Astrocyte of the cerebellum (primary cell): ENCODE measurements at regions not wholly inside any gene's neighbourhood (a gene's known extent, or its start where the extent isn't known, plus 50 kb on each side); places are given as distances from the start of the nearest gene placed in this dataset.
"Not testable (repeated sequence)": the region's sequence is repeated elsewhere in the genome, so short reads cannot be mapped to it uniquely, and the experiment has no call there.

Experiments
- DNase-seq: peaks from one replicate; pipeline ENCODE4 v3.0.0-alpha.2; 2011; ENCODE audit warnings: low read depth
- H3K4me3 ChIP-seq: 2 replicates; pipeline ENCODE4 v1.5.1; 2011; ENCODE audit warnings: mild to moderate bottlenecking, low read depth, low read length, moderate library complexity
- in situ Hi-C: cut with HindIII; loops from 2 replicates; pipeline ENCODE4 v1.10.0; 2017; ENCODE audit warnings: low sequenced_read_pairs
- TF ChIP-seq, protein P1 (sequence below): IDR thresholded peaks from 2 replicates; pipeline ENCODE4 v1.5.1; 2012; ENCODE audit warnings: low read length, low read depth, moderate library complexity, mild to moderate bottlenecking; ENCODE audit errors: missing control alignments

DNA sequence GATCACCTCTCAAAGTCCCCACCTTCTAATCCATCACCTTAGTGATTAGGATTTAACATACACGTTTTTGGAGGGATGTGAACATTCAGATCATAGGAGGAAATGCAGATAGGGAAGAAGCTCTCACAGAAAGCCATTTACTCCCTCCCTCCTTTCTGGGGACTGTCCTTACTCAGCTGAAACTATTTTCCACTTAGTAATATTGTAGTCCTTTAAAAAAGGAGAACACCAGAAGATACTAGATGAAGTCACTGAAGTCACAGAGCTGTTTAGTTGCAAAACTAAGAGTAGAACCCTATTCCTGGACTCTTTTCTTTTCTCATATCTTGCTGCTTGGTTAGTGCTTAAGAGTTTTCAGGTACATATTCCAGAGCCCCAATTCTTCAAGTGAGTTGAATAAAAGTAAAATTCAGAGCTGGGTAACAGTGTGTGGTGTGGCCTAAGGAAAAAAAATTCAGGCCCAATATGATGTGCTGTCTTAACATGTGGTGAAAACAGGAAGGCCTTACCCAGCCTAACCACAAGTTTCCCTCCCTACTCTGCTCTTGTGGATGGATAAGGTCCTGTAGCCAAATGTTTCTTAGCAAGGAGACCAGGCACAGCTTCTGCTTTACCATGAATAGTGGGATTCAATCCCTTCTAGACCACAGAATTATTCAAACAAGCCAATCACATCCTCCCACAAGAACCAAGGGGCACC, 135.7 kb downstream of the INHBA start:
- no peak overlapping the region for H3K4me3 ChIP-seq
- TF ChIP-seq, protein P1, sequence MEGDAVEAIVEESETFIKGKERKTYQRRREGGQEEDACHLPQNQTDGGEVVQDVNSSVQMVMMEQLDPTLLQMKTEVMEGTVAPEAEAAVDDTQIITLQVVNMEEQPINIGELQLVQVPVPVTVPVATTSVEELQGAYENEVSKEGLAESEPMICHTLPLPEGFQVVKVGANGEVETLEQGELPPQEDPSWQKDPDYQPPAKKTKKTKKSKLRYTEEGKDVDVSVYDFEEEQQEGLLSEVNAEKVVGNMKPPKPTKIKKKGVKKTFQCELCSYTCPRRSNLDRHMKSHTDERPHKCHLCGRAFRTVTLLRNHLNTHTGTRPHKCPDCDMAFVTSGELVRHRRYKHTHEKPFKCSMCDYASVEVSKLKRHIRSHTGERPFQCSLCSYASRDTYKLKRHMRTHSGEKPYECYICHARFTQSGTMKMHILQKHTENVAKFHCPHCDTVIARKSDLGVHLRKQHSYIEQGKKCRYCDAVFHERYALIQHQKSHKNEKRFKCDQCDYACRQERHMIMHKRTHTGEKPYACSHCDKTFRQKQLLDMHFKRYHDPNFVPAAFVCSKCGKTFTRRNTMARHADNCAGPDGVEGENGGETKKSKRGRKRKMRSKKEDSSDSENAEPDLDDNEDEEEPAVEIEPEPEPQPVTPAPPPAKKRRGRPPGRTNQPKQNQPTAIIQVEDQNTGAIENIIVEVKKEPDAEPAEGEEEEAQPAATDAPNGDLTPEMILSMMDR: no peak
- in situ Hi-C loops: loop anchor here (5.0 kb wide), 1 partner anchor 55 kb away; no protein-coding TSS in a partner anchor
- no peak for DNase-seq

DNA sequence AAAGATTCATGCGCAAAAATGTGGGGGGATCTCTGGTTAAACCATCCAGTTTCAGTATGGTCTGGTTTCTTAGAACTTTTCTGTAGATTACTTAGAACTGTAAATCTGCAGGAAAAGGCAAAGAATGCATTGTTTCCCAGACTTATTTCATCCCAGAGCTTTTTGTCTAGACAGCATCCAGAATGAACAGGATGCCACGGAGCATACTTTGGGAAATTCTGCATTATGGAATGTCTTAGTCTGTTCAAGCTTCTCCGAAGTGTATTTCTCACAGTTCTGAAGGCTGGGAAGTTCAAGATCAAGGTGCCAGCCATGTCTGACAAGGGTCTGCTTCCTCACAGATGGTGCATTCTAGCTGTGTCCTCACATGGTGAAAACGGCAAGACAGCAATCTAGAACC, 136.3 kb downstream of the INHBA start:
- no peak for DNase-seq
- H3K4me3 ChIP-seq: no peak overlapping the region
- in situ Hi-C loops: loop anchor here (5.0 kb wide), 1 partner anchor 54 kb away; no protein-coding TSS in a partner anchor
- TF ChIP-seq, protein P1: no peak

DNA sequence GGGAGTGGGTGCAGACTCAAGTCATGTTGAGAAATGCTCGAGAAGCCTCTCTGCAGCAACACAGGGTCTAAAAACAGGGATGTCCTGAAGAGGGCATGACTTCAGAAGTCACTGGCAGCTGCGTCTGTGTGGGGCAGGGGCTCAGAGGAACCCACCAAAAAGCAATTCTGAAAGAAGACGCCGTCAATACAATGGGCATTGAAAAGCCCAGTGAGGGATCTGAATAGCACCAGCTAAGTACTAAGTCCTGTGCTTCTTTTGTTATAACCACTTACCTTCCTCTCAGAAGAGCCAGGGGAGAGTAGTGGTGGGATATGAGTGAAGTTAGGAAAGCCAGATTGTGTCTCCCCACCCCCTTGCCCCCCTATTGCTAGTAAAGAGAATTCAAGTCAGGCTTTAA, 137.2 kb downstream of the INHBA start:
- DNase-seq: no peak
- TF ChIP-seq, protein P1: no peak
- in situ Hi-C loops: loop anchor here (5.0 kb wide), 1 partner anchor 53 kb away; no protein-coding TSS in a partner anchor
- H3K4me3 ChIP-seq: no peak overlapping the region

DNA sequence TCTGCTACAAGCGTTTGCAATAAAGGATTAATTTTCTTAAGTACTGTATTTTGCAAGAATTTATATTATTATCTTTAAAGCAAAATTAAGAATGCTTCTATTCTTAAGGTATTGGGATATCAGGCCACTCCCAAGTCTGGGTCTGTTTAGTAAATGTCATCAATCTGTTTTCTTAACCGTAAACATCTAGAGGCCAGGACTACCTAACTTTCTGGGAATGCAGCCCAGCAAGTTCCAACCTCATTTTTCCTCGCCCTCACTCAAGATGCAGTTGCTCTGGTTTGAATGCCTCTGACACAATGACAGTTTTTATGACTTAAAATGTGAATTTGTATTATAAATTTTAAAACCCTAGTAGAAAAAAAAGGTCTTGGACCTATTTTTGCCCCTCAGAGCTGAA, 143.5 kb downstream of the INHBA start:
- no peak for DNase-seq
- TF ChIP-seq, protein P1: no peak
- H3K4me3 ChIP-seq: no peak overlapping the region
- in situ Hi-C loops: no loop called here

DNA sequence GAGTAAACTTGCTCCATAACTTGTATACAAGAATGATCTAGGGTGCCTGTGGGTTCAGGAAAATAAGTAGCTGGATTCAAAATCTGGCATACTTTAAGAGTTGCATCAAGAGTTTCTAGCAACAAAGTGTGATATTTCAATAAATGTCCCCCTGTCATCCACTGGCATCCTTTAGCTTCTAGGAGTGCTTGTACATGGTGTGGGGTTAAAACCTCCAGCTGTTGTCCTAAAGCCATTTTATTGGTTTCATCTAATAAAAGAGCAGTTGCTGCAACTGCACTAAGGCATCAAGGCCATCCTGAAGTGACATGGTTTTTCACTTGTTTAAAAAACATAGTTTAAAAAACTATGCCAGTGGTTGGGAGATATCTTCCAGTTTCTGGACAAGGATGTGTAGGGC, 148.4 kb downstream of the INHBA start:
- H3K4me3 ChIP-seq: no peak overlapping the region
- no peak for DNase-seq
- in situ Hi-C loops: no loop called here
- TF ChIP-seq, protein P1: no peak

DNA sequence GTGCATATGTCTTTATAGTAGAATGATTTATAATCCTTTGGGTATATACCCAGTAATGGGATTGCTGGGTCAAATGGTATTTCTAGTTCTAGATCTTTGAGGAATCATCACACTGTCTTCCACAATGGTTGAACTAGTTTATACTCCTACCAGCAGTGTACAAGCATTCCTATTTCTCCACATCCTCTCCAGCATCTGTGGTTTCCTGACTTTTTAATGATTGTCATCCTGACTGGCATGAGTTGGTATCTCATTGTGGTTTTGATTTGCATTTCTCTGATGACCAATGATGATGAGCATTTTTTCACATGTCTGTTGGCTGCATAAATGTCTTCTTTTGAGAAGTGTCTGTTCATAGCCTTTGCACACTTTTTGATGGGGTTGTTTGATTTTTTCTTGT, 152.8 kb downstream of the INHBA start:
- DNase-seq, H3K4me3 ChIP-seq, in situ Hi-C loops: not testable (repeated sequence)

DNA sequence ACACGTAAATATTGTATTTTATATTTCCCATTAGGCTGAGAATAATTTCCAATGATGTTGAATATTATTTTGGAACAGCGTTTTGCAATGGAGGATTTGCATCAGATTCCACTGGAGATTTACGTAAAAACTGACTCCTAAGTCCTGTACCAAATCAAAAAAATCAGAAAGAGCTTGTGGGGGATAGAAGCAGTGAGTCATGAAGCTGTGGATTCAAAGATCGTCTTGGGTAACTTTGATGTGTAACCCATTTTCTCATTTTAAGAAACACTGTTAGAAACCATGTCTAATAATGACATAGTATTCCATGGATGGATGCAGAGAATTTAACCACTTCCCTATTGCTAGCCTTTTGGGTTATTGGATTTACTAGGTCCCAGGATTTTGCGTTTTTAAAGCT, 158.6 kb downstream of the INHBA start:
- TF ChIP-seq, protein P1: no peak
- no peak for DNase-seq
- H3K4me3 ChIP-seq: no peak overlapping the region
- in situ Hi-C loops: no loop called here
